GM18498 (cell line): ENCODE measurements at regions not wholly inside any gene's neighbourhood (a gene's known extent, or its start where the extent isn't known, plus 50 kb on each side); places are given as distances from the start of the nearest gene placed in this dataset.

Experiments
- ATAC-seq: cut with Tn5 transposase; IDR thresholded peaks from one replicate; pipeline ENCODE4 v1.9.1; 2021; ENCODE audit warnings: mild to moderate bottlenecking, moderate library complexity; ENCODE audit not compliant: unreplicated experiment

GRCh38 chr1:87194271-87194774, 134.4 kb upstream of the LMO4 start:
- no peak for ATAC-seq

GRCh38 chr1:87194856-87195255, 133.8 kb upstream of the LMO4 start:
- no peak for ATAC-seq

- ATAC-seq: no peak
Measured at GRCh38 chr1:87196110-87196827, 132.4 kb upstream of the LMO4 start.

- no peak for ATAC-seq
Measured at GRCh38 chr1:87197156-87197555, 131.5 kb upstream of the LMO4 start.

GRCh38 chr1:87197641-87198040, 131.0 kb upstream of the LMO4 start:
- ATAC-seq: no peak

- ATAC-seq: no peak
Measured at GRCh38 chr1:87200875-87201638, 127.6 kb upstream of the LMO4 start.

GRCh38 chr1:87201768-87202167, 126.9 kb upstream of the LMO4 start:
- no peak for ATAC-seq

- ATAC-seq: no peak
Measured at GRCh38 chr1:87202451-87202850, 126.2 kb upstream of the LMO4 start.

- peak; percentile 98 for ATAC-seq
Measured at GRCh38 chr1:87202922-87203655, 125.6 kb upstream of the LMO4 start.

GRCh38 chr1:87203904-87204303, 124.8 kb upstream of the LMO4 start:
- no peak for ATAC-seq

GRCh38 chr1:87204441-87204840, 124.2 kb upstream of the LMO4 start:
- ATAC-seq: no peak

- no peak for ATAC-seq
Measured at GRCh38 chr1:87204921-87205320, 123.8 kb upstream of the LMO4 start.

GRCh38 chr1:87206044-87206831, 122.4 kb upstream of the LMO4 start:
- no peak for ATAC-seq

GRCh38 chr1:87208080-87208479, 120.6 kb upstream of the LMO4 start:
- no peak for ATAC-seq

GRCh38 chr1:87208931-87209330, 119.7 kb upstream of the LMO4 start:
- no peak for ATAC-seq

- ATAC-seq: no peak
Measured at GRCh38 chr1:87210151-87210550, 118.5 kb upstream of the LMO4 start.

GRCh38 chr1:87212431-87213134, 116.1 kb upstream of the LMO4 start:
- no peak for ATAC-seq

GRCh38 chr1:87213135-87213515, 115.6 kb upstream of the LMO4 start:
- ATAC-seq: no peak

GRCh38 chr1:87215592-87215991, 113.1 kb upstream of the LMO4 start:
- no peak for ATAC-seq

- no peak for ATAC-seq
Measured at GRCh38 chr1:87218618-87219017, 110.1 kb upstream of the LMO4 start.
